SK-N-SH treated with all-trans-retinoic acid at 6 μM for 48 hours (cell line): ENCODE measurements at regions not wholly inside any gene's neighbourhood (a gene's known extent, or its start where the extent isn't known, plus 50 kb on each side); places are given as distances from the start of the nearest gene placed in this dataset.

Source experiments
- ATAC-seq: fragments of 200-7000 bp; cut with Tn5 transposase; 3 replicates; pipeline ENCODE4 v1.9.1; 2020; ENCODE audit warnings: mild to moderate bottlenecking, moderate library complexity
- ARNTL ChIP-seq: fragments of 450-650 bp; formaldehyde crosslinking; IDR thresholded peaks from 2 replicates; pipeline ENCODE4 v1.5.0; 2020; ENCODE audit warnings: low read depth, mild to moderate bottlenecking, moderate library complexity, borderline replicate concordance
- BACH2 ChIP-seq: fragments of 250-450 bp; sonication (Bioruptor Pico); IDR thresholded peaks from 2 replicates; pipeline ENCODE4 v1.9.0; 2021; ENCODE audit warnings: mild to moderate bottlenecking, borderline replicate concordance
- CREB5 ChIP-seq: fragments of 250-450 bp; sonication (Bioruptor Pico); IDR thresholded peaks from 2 replicates; pipeline ENCODE4 v1.5.1; 2020; ENCODE audit warnings: low read depth, mild to moderate bottlenecking, moderate library complexity
- CSDC2 ChIP-seq: fragments of 250-450 bp; sonication (Bioruptor Pico); IDR thresholded peaks from 2 replicates; pipeline ENCODE4 v1.5.0; 2020; ENCODE audit warnings: mild to moderate bottlenecking, moderate library complexity
- CSRNP3 ChIP-seq: fragments of 250-450 bp; sonication (Bioruptor Pico); IDR thresholded peaks from 2 replicates; pipeline ENCODE4 v1.5.1; 2021; ENCODE audit warnings: mild to moderate bottlenecking, moderate library complexity
- ESRRG ChIP-seq: fragments of 250-450 bp; sonication (Bioruptor Pico); IDR thresholded peaks from 2 replicates; pipeline ENCODE4 v1.6.1; 2021; ENCODE audit warnings: mild to moderate bottlenecking
- GLIS3 ChIP-seq: fragments of 250-450 bp; sonication (Bioruptor Pico); IDR thresholded peaks from 2 replicates; pipeline ENCODE4 v1.5.0; 2020; ENCODE audit warnings: mild to moderate bottlenecking, moderate library complexity
- ISL1 ChIP-seq: fragments of 250-450 bp; sonication (Bioruptor Pico); IDR thresholded peaks from 2 replicates; pipeline ENCODE4 v2.1.2; 2022; ENCODE audit warnings: mild to moderate bottlenecking, moderate library complexity
- OSR1 ChIP-seq: fragments of 250-450 bp; sonication (Bioruptor Pico); IDR thresholded peaks from 2 replicates; pipeline ENCODE4 v1.8.0; 2022; ENCODE audit warnings: moderate library complexity, mild to moderate bottlenecking, inconsistent platforms
- PATZ1 ChIP-seq: fragments of 250-450 bp; sonication (Bioruptor Pico); IDR thresholded peaks from 2 replicates; pipeline ENCODE4 v1.8.0; 2020; ENCODE audit warnings: mild to moderate bottlenecking, moderate library complexity, borderline replicate concordance
- POU6F1 ChIP-seq: fragments of 250-450 bp; sonication (Bioruptor Pico); IDR thresholded peaks from 2 replicates; pipeline ENCODE4 v1.8.0; 2021; ENCODE audit warnings: low read depth, mild to moderate bottlenecking, moderate library complexity, borderline replicate concordance
- PPARA ChIP-seq: fragments of 250-450 bp; sonication (Bioruptor Pico); IDR thresholded peaks from 2 replicates; pipeline ENCODE4 v1.5.0; 2020; ENCODE audit warnings: mild to moderate bottlenecking, borderline replicate concordance
- SNAI2 ChIP-seq: fragments of 250-450 bp; sonication (Bioruptor Pico); IDR thresholded peaks from 2 replicates; pipeline ENCODE4 v1.5.0; 2020; ENCODE audit warnings: mild to moderate bottlenecking, moderate library complexity
- TCF4 ChIP-seq: fragments of 250-450 bp; sonication (Bioruptor Pico); IDR thresholded peaks from 2 replicates; pipeline ENCODE4 v1.8.0; 2021; ENCODE audit warnings: mild to moderate bottlenecking, moderate library complexity, borderline replicate concordance
- TOX ChIP-seq: fragments of 250-450 bp; sonication (Bioruptor Pico); IDR thresholded peaks from 2 replicates; pipeline ENCODE4 v1.8.0; 2021; ENCODE audit warnings: mild to moderate bottlenecking, moderate library complexity, borderline replicate concordance
- TSHZ2 ChIP-seq: fragments of 250-450 bp; sonication (Bioruptor Pico); IDR thresholded peaks from 2 replicates; pipeline ENCODE4 v1.5.0; 2020; ENCODE audit warnings: mild to moderate bottlenecking, moderate library complexity
- ZC3H10 ChIP-seq: fragments of 250-450 bp; sonication (Bioruptor Pico); IDR thresholded peaks from 2 replicates; pipeline ENCODE4 v1.5.1; 2021; ENCODE audit warnings: mild to moderate bottlenecking, moderate library complexity
- ZFP3 ChIP-seq: fragments of 250-450 bp; sonication (Bioruptor Pico); IDR thresholded peaks from 2 replicates; pipeline ENCODE4 v1.5.0; 2020; ENCODE audit warnings: mild to moderate bottlenecking, moderate library complexity
- ZFP30 ChIP-seq: fragments of 450-650 bp; formaldehyde crosslinking; IDR thresholded peaks from 2 replicates; pipeline ENCODE4 v1.5.0; 2022; ENCODE audit warnings: mild to moderate bottlenecking, moderate library complexity
- ZNF565 ChIP-seq: fragments of 450-650 bp; formaldehyde crosslinking; conservative IDR thresholded peaks from 2 replicates; pipeline ENCODE4 v1.5.0; 2020; ENCODE audit warnings: low read depth, mild to moderate bottlenecking, moderate library complexity
- ZNF70 ChIP-seq: fragments of 450-650 bp; formaldehyde crosslinking; IDR thresholded peaks from 2 replicates; pipeline ENCODE4 v1.5.0; 2020; ENCODE audit warnings: mild to moderate bottlenecking, moderate library complexity
- ZNF8 ChIP-seq: fragments of 450-650 bp; formaldehyde crosslinking; IDR thresholded peaks from 2 replicates; pipeline ENCODE4 v1.5.0; 2020; ENCODE audit warnings: mild to moderate bottlenecking, moderate library complexity

DNA sequence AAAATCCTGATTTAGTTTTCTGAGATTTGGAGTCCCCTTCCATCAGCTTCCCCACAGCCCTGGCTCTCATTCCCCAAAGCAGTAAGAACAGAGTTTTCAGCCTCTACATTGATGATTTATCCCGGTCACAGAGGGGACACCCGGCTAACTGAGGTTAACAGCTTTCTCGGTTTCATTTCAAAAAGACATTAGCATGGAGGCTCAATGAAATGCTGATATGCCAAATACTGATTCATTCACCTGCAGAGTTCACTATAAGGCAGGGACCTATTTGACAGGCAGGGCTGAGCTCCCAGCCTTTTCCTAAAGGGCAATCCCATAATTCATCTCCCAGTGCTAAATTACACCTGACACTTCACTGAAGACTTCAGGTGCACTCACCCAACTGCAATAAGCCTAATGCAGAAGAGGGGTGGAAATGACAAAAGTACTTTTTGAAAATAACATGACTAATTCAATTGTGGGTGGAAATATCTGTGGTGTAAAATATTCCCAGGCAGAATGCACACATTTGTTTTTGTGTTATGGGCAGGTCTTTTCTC, 99.8 kb upstream of the PMFBP1 start:
- no peak for ATAC-seq
- TF ChIP-seq ZNF70 (CRISPR knock-in tag) (no peak), ZFP30 (no peak), ESRRG (no peak), PPARA (CRISPR knock-in tag) (no peak), TOX (CRISPR knock-in tag) (no peak), ZNF565 (CRISPR knock-in tag) (no peak), OSR1 (CRISPR knock-in tag) (no peak), ARNTL (CRISPR knock-in tag) (no peak), TCF4 (CRISPR knock-in tag) (no peak)

DNA sequence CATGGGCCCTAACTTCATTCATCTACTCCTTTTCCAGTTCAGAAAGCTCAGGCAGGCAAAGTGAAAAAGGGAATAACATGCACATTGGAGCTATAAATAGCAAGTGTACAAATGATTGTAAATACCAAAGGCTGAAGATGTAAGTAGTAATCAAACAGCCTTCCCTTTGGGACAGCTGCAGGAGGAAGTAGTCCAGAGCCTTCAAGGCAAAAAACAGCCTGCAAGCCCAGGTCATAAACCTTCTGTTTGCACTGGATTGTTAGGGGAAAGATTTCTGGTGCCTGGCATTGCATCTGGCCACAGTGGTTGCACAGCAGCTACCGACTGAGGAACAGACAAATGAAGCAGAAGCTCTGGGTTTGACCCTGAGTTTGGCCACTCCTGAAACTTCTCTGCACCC, 98.6 kb upstream of the PMFBP1 start:
- TF ChIP-seq ZNF70 (CRISPR knock-in tag) (no peak), ESRRG (no peak), PPARA (CRISPR knock-in tag) (no peak), SNAI2 (no peak), OSR1 (CRISPR knock-in tag) (no peak), CREB5 (no peak), TCF4 (CRISPR knock-in tag) (no peak), ZNF8 (no peak), CSDC2 (no peak), POU6F1 (CRISPR knock-in tag) (no peak), BACH2 (CRISPR knock-in tag) (no peak), ZNF565 (CRISPR knock-in tag) (no peak), ZFP30 (no peak), ZC3H10 (CRISPR knock-in tag) (no peak)
- ATAC-seq, result no peak

DNA sequence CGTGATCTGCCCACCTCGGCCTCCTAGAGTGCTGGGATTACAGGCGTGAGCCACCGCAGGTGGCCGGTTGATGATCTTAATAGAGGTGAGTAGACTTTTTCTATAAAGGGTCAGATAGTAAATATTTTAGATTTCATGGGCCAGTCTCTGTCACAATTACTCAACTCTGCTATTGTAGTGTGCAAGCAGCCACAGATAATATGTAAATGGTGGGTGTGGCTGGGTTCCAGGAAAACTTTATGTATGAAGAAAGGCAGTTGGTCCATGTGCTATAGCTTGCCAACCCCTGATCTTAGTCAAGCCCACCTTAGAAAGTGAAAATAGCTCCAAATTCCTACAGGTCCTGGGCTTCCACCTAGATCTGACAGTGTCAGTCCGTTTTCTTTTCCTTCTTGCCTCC, 94.9 kb upstream of the PMFBP1 start:
- ATAC-seq, result no peak
- no peak for TF ChIP-seq POU6F1 (CRISPR knock-in tag)
- TF ChIP-seq GLIS3 (CRISPR knock-in tag), result no peak
- no peak for TF ChIP-seq ZC3H10 (CRISPR knock-in tag)
- TF ChIP-seq ZNF565 (CRISPR knock-in tag), result no peak
- TF ChIP-seq CSRNP3, result no peak
- TF ChIP-seq TOX (CRISPR knock-in tag), result no peak
- TF ChIP-seq CSDC2, result no peak
- TF ChIP-seq PPARA (CRISPR knock-in tag), result no peak
- TF ChIP-seq ESRRG, result no peak
- TF ChIP-seq, all 23 proteins: peak for 0

DNA sequence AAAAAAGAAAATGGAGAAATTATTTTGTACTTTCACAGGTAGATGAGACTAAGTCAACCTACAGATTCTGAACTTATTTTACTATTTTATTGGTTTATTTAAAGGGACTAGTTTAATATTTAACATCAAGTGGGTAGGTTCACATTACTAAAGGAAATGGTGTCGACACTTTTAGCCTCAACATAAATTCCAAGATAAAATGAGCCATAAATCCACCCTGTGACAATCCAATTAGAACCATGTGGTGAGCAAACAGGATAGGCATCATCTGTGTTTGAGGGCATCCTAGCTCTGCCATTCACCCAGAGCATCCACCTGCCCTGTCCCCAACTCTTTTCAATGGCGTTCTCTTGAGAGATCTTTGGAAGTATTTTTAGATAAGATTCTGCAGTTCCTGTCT, 92.8 kb upstream of the PMFBP1 start:
- TF ChIP-seq ZNF70 (CRISPR knock-in tag) (no peak), GLIS3 (CRISPR knock-in tag) (no peak), PPARA (CRISPR knock-in tag) (no peak), CREB5 (no peak)
- no peak for ATAC-seq

DNA sequence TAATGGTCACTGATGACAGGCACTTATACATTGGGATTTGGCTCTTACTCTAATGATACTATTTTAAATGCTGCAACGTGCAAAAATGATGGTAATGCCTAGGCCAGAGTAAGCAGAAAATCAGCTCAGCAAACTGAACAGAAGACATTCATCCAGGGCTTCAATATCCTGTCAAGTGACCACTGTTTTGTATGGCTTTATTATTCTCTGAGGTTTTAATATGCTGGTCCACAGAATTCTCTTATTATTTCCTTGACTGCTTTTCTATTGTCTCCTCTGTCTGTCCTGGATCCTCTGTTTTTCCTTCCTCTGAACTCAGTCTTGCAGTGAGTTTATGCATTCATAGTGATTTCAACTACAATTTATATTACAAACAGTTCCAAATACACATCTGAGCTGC, 90.8 kb upstream of the PMFBP1 start:
- ATAC-seq, result no peak
- TF ChIP-seq ISL1 (CRISPR knock-in tag) (no peak), GLIS3 (CRISPR knock-in tag) (no peak), ZFP3 (CRISPR knock-in tag) (no peak), ZC3H10 (CRISPR knock-in tag) (no peak), ZNF565 (CRISPR knock-in tag) (no peak), PATZ1 (no peak), ZFP30 (no peak), TSHZ2 (CRISPR knock-in tag) (no peak), PPARA (CRISPR knock-in tag) (no peak)
